ENCODE measurements at regions not wholly inside any gene's neighbourhood (a gene's known extent, or its start where the extent isn't known, plus 50 kb on each side); places are given as distances from the start of the nearest gene placed in this dataset.

DNA sequence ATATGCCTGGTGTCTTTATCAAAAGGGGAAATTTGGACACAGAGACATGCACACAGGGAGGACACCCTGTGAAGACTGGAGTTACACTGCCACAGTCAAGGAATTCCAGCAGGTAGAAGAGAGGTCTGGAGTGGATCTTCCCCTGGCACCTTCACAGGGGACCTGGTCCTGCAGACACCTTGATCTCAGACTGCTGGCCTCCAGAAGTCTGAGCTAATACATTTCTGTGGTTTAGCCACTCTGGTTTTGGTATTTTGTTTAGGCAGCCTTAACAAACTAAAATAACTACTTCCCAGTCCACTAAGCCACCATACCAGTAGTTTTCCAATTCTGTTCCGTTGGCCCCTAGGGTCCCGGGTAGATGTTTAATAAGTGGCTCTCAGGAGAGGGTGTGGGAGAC is 164.7 kb downstream of the SETD4 start:
- H3K9me3 Mint-ChIP-seq (ENCODE audit: unreplicated experiment), result no peaks in the 10 kb centered on the region
- H3K4me1 Mint-ChIP-seq (ENCODE audit: low read depth, unreplicated experiment), result no peaks in the 10 kb centered on the region

GRCh38 chr21:35893156-35893555 is 167.2 kb downstream of the SETD4 start:
- Mint-ChIP-seq H3K27ac (ENCODE audit: unreplicated experiment) (no peak overlapping the region), H3K4me1 (ENCODE audit: low read depth, unreplicated experiment) (no peaks in the 10 kb centered on the region), H3K4me3 (ENCODE audit: unreplicated experiment) (no peak overlapping the region), H3K9me3 (ENCODE audit: unreplicated experiment) (no peaks in the 10 kb centered on the region), H3K27me3 (ENCODE audit: unreplicated experiment) (no peaks in the 10 kb centered on the region), H3K36me3 (ENCODE audit: unreplicated experiment) (no peaks in the 10 kb centered on the region)
- TF ChIP-seq, protein P1, sequence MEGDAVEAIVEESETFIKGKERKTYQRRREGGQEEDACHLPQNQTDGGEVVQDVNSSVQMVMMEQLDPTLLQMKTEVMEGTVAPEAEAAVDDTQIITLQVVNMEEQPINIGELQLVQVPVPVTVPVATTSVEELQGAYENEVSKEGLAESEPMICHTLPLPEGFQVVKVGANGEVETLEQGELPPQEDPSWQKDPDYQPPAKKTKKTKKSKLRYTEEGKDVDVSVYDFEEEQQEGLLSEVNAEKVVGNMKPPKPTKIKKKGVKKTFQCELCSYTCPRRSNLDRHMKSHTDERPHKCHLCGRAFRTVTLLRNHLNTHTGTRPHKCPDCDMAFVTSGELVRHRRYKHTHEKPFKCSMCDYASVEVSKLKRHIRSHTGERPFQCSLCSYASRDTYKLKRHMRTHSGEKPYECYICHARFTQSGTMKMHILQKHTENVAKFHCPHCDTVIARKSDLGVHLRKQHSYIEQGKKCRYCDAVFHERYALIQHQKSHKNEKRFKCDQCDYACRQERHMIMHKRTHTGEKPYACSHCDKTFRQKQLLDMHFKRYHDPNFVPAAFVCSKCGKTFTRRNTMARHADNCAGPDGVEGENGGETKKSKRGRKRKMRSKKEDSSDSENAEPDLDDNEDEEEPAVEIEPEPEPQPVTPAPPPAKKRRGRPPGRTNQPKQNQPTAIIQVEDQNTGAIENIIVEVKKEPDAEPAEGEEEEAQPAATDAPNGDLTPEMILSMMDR (IDR thresholded peaks at IDR 0.05; ENCODE audit: partially characterized antibody, unreplicated experiment), result no peak
- no peak for DNase-seq

More for the DNA sequence above, 164.7 kb downstream of the SETD4 start:
- no peaks in the 10 kb centered on the region for H3K36me3 Mint-ChIP-seq (ENCODE audit: unreplicated experiment)
- no peak overlapping the region for H3K27ac Mint-ChIP-seq (ENCODE audit: unreplicated experiment)
- no peaks in the 10 kb centered on the region for H3K27me3 Mint-ChIP-seq (ENCODE audit: unreplicated experiment)
- DNase-seq, result no peak
- H3K4me3 Mint-ChIP-seq (ENCODE audit: unreplicated experiment), result no peak overlapping the region
- TF ChIP-seq, protein P1 (IDR thresholded peaks at IDR 0.05; ENCODE audit: partially characterized antibody, unreplicated experiment), result no peak

DNA sequence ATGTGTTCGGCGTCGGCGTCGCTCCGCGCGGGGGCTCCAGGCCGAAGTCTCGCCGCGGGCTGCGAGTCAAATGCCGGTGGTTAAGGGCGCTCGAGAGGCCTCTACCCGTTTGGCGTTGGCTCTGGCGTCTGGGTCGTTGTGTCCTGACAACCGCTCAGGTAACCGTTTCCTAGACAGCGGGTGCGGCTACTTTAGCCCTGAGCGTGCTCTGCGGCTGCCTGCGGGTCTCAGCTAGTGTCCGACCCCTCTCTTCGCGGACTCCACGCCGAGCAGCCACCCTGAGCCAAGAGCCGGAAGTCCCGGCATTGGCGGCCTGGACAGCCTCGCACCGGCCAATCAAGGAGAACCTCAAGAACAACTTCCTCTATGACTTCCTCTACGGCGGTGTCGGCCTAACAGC is 173.4 kb downstream of the SETD4 start:
- no peaks in the 10 kb centered on the region for H3K9me3 Mint-ChIP-seq (ENCODE audit: unreplicated experiment)
- H3K27me3 Mint-ChIP-seq (ENCODE audit: unreplicated experiment), result peaks cover 3% of the 10 kb centered on the region
- no peak for DNase-seq
- H3K4me1 Mint-ChIP-seq (ENCODE audit: low read depth, unreplicated experiment), result no peaks in the 10 kb centered on the region
- H3K27ac Mint-ChIP-seq (ENCODE audit: unreplicated experiment), result no peak overlapping the region
- no peaks in the 10 kb centered on the region for H3K36me3 Mint-ChIP-seq (ENCODE audit: unreplicated experiment)
- TF ChIP-seq, protein P1 (IDR thresholded peaks at IDR 0.05; ENCODE audit: partially characterized antibody, unreplicated experiment), result no peak
- H3K4me3 Mint-ChIP-seq (ENCODE audit: unreplicated experiment), result no peak overlapping the region

DNA sequence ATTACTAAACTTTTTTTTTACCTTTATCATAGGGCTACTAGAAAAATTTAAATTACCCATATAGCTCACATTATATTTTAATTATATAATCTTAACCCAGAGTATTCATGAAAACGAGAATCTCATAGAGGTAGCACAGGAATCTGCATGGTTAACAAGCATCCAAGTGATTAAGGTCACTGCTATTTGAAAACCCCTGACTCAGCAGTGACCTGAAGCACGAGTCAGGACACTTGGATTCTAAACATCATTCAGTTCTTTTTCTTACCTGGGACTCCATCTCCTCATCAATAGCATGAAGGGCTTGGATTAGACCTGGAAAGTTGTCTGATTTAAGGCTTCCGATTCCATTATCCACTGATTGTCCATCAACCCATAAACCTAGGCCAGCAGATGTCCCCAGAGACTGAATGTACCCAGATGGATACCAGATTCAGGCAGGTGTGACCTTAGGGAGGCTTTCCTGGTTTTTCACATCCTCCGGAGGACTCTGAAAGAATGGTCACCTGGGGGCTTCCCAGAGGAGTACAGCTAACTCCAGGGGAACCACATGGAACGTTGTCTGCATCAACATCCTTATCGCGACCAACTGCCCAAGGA is 174.3 kb downstream of the SETD4 start:
- TF ChIP-seq, protein P1 (IDR thresholded peaks at IDR 0.05; ENCODE audit: partially characterized antibody, unreplicated experiment), result no peak
- Mint-ChIP-seq H3K27me3 (ENCODE audit: unreplicated experiment) (peaks cover 3% of the 10 kb centered on the region), H3K36me3 (ENCODE audit: unreplicated experiment) (no peaks in the 10 kb centered on the region), H3K4me3 (ENCODE audit: unreplicated experiment) (no peak overlapping the region), H3K27ac (ENCODE audit: unreplicated experiment) (no peak overlapping the region), H3K4me1 (ENCODE audit: low read depth, unreplicated experiment) (no peaks in the 10 kb centered on the region), H3K9me3 (ENCODE audit: unreplicated experiment) (no peaks in the 10 kb centered on the region)
- no peak for DNase-seq

DNA sequence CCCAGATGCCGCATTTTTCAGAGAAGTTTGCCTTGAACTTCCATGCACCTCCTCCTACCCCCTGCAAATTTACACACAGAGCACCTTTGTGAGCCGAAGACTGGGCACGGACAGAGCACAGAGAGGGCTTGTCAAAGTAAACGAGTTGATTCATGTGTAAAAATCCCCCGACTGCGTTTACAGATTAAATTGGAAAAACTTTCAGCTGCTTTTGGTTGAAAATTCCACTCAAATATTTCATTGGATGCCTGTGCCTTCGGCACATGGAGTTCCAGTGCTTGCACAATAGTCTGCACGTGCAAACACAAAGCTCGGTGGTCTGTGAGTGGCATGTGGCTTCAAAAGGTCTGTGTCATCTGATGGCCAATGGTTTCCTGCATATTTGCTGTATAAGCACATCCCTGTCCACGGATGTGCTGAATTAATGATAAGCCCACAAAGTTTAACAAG is 177.5 kb downstream of the SETD4 start:
- no peak overlapping the region for H3K27ac Mint-ChIP-seq (ENCODE audit: unreplicated experiment)
- DNase-seq, result no peak
- TF ChIP-seq, protein P1 (IDR thresholded peaks at IDR 0.05; ENCODE audit: partially characterized antibody, unreplicated experiment), result no peak
- no peak overlapping the region for H3K4me3 Mint-ChIP-seq (ENCODE audit: unreplicated experiment)
- peaks cover 5% of the 10 kb centered on the region for H3K4me1 Mint-ChIP-seq (ENCODE audit: low read depth, unreplicated experiment)
- peaks cover 8% of the 10 kb centered on the region for H3K27me3 Mint-ChIP-seq (ENCODE audit: unreplicated experiment)
- no peaks in the 10 kb centered on the region for H3K9me3 Mint-ChIP-seq (ENCODE audit: unreplicated experiment)
- no peaks in the 10 kb centered on the region for H3K36me3 Mint-ChIP-seq (ENCODE audit: unreplicated experiment)
